ENCODE measurements at regions not wholly inside any gene's neighbourhood (a gene's known extent, or its start where the extent isn't known, plus 50 kb on each side); places are given as distances from the start of the nearest gene placed in this dataset.

DNA sequence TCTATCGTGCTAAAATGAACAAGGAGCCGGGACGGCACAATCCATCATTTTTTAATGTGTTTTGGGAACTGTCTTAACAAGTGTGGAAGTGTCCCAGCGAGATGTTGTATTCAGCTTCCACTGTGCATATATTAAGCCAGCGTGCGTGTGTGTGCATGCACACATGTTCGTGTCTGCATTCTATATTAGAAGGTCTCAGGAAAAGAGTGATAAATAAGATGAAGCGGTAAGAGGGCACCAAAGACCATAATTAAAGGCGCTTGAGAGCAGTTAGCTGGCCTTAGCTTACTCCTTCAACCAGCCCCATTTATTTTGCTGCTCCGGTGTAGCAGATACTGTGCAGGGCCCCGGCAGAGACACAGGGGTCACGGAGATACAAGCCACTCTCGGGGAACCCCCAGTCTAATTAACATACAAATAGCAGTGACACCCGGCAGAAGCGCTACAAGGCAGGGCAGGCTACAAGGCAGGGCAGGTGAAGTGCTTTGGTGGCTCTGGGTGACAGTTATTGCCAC, 206.5 kb upstream of the RREB1 start:
- no peak for FAIRE-seq

DNA sequence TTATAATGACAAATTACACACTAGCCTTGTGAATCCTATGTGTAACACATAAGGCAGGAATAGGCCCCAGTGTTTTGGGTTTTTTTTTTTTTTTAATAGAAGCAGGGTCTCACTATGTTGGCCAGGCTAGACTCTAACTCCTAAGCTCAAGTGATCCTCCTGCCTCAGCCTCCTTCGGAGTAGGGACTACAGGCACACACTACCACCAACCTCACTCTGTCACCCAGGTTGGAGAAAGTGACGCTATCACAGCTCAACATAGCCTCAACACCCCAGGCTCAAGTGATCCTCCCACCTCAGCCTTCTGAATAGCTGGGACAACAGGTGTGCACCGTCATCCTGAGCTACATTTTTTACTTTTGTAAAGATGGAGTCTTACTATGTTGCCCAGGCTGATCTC, 205.8 kb upstream of the RREB1 start:
- FAIRE-seq, result no peak
- no peak for DNase-seq (ENCODE audit: extremely low spot score, insufficient read length, low read depth)

More for the DNA sequence above, 206.5 kb upstream of the RREB1 start:
- DNase-seq (ENCODE audit: extremely low spot score, insufficient read length, low read depth), result no peak

DNA sequence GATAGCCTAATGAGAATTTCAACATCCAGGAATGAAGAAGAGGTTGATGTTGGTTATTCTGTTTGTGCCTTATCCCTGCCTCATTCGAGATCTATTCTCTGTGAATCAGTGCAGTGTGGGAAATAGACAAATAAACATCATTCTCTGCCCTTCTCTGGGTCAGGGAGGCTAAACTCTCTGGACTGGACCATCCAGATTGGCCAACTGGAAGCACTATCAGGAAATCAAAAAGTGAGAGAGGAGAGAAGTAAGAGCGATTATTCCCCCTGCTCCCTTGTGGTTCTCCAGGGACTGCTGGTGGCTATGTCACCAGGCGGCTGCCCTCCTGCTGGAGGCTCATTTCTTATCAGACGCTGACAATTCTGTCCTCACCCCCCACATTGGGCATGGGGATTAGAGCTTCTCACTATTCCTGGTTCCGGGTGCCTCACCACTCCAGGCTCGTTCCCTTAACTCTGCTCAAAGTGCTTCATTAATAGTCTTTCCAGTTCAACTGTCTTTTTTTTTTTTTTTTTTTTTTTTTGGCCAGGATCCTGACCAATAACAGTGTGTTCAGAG, 201.7 kb upstream of the RREB1 start:
- DNase-seq (ENCODE audit: extremely low spot score, insufficient read length, low read depth), result no peak
- no peak for FAIRE-seq

DNA sequence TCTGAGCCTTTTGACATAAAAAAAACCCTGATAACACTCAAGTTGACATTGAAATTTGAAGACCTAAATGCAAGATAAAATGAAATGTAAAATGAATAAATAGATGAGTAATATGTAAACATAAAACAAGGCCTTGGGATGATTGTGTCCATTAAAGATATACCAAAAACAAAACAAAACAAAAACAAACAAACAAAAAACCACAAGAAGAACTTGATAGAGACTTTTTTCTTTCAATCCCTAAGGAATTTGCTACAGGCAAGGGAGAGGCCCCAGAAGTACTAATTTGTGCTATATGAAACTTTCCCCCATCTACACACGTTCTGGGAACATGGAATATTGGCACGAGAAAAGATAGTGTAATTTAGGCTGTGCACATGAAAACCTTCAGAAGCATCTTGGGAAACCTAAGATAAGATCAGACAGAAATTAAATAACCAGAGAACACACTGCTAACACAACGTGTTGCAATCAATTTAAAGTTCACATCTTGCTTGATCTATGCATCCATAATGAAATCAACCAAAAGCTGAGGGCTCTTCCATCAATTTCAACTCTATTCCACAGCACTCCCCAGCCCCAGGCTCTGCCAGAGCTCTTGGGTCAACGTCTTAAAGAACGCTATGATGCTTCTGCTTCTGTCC, 201.1 kb upstream of the RREB1 start:
- DNase-seq (ENCODE audit: extremely low spot score, insufficient read length, low read depth), result no peak
- no peak for FAIRE-seq

DNA sequence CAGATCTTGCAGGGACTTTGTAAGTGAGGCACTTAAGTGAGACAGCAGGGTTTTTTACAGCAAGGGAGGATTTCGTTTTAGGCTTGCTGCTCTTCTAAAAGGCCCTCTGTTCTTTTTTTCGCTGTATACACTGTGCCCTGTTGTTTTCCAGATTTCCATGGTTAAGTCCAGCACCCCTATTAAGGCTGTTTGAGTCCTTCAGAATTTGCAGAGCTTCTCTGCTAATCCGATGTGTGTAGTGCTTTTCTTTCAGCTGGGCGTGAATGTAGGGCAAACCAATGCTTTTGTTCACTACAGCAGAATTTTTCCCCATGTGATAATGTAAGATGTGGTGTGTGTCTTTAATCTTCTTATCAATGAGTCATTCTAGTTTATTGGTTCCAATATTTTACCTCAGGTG, 200.5 kb upstream of the RREB1 start:
- FAIRE-seq (no peak), DNase-seq (ENCODE audit: extremely low spot score, insufficient read length, low read depth) (no peak)

DNA sequence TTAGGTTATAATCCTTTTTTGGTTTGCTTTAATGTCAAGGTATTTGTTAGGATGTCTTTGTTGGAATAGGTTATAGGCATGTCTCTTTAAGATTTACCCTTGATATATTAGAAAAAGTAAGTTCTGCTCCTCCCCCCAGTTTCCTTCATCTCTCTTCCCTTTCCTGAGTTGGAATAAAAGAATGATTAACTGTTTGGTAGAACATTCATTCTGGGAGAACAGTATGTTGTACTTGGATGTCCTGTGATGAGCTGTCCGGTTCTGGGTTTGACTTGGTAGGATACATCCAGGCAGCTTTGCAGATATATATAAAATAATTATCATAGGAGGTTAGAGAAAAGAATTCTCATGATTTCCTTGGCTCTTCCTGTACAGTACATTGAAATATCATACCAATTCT, 199.6 kb upstream of the RREB1 start:
- FAIRE-seq, result no peak
- DNase-seq (ENCODE audit: extremely low spot score, insufficient read length, low read depth), result no peak

DNA sequence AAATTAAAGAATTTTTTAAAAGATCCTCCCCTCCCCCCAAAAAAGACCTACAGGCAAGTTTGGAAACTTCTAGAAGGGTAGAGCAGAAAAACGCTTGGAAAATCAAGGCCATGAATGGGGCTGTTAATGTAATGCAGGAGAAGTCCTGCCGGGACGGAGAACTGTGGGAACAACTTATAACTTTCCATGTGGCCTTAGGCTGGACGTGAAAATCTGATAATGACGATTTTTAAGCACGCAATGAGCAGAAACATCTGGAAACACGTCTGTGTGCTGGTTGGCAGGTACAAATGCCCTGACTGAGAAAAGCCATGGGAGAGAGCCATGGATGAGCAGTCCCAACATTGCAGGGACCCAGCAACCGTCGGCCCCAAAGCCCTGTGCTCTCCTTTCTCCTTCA, 198.7 kb upstream of the RREB1 start:
- DNase-seq (ENCODE audit: extremely low spot score, insufficient read length, low read depth) (no peak), FAIRE-seq (no peak)

DNA sequence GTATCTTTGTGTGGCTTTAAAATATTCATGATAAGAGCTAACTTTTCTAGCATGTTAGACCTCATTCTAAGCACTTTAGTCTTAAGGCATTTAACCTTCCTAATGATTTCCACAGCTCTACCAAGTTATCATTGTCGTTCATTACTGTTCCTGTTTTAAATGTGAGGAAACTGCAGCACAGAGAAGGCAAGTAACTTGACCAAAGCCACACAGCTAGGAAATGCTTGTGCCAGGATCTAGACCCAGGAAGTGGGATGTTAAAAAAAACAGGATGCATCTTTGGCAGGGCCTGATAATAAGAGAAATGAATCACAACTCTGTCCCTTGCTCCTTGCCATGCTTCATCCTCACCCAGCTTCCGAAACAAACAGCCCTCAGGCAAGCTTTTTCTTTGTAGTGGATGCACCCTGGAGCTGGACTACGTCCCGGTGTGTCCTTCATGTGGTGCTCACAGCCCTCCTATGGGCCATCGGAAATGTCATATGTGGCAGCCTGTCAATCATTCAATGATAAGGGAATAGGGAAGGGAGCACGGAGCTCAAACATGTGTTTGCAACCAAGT, 196.9 kb upstream of the RREB1 start:
- DNase-seq (ENCODE audit: extremely low spot score, insufficient read length, low read depth) (no peak), FAIRE-seq (no peak)

DNA sequence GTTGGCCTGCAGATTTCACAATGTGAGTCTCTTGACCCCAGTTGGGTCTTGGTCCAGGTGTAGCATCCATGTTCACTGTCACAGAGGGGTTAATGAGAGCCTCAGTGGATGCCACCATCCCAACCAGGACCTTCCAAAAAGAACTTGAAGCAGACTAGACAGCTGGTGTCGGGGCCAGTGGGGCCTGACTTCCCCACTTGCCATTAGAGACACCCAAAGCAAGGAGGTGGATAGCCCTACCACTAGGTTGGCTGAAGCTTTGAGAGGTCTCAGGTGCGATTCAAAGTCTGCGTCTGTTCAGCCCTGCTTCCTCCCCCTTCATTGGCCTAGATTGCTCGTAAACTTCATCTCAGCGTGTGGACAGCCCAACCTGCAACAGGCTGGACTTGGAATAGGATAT, 196.4 kb upstream of the RREB1 start:
- DNase-seq (ENCODE audit: extremely low spot score, insufficient read length, low read depth) (no peak), FAIRE-seq (no peak)

DNA sequence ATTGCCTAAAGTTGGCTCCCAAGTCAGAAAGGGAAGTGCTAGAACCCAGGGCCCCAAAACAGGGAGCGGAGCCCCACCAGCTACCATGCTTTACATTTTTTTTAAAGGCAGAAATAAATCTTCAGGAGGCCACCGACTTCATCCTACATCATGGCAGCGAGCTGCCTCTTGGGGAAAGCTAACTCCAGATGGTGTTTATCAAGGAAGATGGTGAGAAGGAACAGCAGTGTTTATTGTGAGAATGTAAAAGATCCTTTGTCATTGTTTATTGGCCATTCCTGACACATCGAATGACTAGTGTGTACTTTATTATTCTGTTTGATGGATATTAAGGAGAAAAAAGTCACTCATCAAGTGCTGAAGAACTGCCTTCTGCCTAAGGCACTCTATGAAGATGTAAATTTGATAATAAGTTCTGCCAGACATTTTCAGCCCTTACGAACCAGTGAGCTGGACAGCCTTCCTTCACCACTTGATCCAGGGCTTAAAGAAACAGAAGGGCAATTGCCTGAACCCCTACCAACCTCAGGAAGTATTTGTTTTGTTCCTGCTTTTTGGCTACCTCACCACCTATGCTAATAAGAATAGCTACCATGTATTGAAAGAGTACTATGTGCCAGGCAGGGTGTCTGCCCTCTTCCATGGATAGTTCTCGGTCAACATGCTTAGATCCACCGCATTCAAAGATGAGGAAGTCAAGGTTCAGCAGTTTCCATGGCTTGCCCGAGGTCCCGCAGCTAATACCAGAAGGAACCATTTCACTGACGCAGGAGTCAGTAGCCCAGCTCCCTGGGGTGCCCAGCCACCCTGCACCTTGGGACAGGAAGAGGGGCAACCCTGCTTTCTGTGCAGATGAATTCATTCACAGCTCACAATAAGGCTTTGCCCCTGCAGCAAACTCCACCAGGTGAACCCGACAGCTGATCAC, 194.7 kb upstream of the RREB1 start:
- FAIRE-seq, result no peak

DNA sequence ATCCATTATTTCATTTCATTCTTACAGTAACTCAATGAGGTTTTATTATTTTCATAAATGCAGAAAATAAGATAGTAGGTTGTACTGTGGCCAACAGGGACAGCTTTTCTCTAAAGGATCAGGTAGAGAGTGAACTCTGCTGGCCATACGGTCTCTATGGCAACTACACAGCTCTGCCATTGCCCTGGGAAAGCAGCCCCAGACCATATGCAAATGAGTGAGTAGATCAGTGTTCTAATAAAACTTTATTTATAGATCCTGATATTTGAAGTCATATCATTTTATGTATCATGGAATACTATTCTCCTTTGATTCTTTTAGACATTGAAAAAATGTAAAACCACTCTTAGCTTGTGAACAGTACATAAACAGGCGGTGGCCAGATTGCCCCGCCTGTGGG, 192.5 kb upstream of the RREB1 start:
- no peak for FAIRE-seq
- no peak for DNase-seq (ENCODE audit: extremely low spot score, insufficient read length, low read depth)

More for the DNA sequence above, 194.7 kb upstream of the RREB1 start:
- no peak for DNase-seq (ENCODE audit: extremely low spot score, insufficient read length, low read depth)

DNA sequence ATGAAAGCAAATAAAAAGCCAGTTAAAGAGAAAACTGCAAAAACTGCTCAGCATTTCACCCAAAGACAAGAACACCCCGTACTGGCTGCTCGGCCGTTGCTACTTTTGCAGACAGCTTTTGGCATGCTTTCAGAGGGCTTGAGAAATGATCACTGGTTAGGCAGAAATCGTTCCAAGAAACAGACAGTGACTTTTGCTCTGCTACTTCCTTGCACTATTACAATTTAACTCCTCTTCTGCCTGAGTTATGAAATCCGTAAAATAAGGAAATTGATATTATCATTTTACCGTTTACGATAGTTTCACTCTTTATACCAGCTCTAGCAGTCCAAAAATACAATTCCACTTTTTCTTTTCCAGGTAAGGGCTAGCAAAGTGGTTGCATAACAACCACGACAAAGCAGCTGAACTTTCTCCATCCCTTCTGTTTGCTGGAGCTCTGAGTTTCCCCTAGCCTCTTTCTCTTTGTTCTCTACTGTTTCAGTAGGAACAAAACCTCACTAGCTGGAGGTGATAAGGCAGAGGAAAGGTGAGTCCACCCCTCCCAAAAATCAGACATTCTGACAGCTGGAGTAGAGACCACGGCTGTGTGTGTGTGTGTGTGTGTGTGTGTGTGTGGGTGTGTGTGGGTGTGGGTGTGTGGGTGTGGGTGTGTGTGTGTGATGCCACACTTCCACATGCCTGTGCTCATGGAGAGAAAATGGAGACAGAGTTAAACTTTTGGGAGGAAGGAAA, 191.8 kb upstream of the RREB1 start:
- no peak for DNase-seq (ENCODE audit: extremely low spot score, insufficient read length, low read depth)
- no peak for FAIRE-seq

DNA sequence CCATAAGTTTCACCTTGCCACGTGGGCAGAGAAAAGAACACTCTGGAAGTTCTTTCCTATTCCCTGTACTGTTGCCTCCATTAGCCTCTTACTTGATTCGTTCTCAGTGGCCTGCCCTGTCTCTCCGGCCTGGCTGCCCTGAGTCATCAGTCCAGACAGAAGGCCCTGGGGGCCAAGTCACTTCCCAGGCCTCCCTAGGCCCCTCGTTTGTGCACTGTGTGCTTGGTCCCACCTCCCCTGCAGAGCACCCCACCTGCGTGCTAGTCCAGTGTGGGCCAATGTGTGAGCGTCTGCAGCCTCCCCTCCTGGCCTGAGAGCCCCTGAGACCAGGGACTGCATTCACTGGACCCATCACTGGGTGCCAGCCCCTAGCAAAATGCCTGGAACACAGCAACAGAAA, 191.2 kb upstream of the RREB1 start:
- no peak for DNase-seq (ENCODE audit: extremely low spot score, insufficient read length, low read depth)
- FAIRE-seq, result no peak

DNA sequence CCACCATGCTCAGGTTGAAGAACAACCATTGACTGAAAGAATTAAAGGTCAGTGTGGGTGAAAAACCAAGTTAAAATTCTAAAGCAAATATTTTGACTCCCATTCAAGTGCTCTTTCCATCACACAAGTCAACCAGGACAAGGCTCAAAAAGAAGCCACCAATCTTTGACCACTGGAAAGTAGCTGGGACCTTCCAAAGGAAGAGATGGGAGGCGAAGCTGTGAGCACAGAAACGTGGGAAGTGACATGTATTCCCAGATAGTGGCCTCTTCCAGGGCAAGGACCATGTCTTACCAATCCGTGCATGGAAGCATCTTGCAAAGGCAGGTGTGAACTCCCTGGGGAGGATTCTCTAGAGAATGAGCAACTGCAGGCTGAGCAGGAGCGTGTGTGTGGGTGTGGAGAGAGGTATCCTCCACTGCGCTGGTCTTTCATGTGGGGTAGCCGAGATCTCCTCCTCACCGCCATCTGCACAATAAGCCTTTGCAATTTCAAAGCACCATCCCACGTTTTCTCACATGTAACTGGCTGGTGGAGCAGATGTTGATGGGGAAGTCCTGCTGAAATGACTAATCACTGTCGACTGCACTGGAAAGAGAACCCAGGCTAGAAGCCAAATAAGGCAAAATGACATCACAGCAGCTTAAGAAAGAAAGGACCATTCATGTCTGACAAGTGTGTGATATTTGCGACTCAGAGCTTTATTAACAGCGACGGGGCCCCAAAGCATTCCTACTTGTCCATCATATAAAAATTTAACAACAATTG, 189.4 kb upstream of the RREB1 start:
- DNase-seq (ENCODE audit: extremely low spot score, insufficient read length, low read depth), result peak; percentile 60
- peak; percentile 82 for FAIRE-seq

DNA sequence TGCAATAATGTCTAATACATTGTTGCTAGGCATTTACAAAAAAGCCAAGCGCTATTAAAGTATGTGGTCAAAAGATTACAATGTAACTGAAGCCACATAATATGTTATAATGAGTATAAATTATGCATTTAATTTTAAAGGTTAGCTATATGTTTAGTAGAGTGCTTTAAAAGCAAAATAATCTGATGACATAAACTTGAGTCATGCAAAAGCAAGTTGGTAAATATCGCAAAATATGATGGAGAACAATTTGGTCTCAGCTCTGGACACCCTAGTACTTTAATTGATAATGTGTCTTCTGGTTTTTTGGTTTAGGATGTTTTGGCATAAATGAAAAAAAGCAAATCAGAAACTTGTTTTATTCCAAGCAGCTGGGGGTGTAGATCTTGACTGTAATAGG, 188.6 kb upstream of the RREB1 start:
- no peak for DNase-seq (ENCODE audit: extremely low spot score, insufficient read length, low read depth)
- no peak for FAIRE-seq

DNA sequence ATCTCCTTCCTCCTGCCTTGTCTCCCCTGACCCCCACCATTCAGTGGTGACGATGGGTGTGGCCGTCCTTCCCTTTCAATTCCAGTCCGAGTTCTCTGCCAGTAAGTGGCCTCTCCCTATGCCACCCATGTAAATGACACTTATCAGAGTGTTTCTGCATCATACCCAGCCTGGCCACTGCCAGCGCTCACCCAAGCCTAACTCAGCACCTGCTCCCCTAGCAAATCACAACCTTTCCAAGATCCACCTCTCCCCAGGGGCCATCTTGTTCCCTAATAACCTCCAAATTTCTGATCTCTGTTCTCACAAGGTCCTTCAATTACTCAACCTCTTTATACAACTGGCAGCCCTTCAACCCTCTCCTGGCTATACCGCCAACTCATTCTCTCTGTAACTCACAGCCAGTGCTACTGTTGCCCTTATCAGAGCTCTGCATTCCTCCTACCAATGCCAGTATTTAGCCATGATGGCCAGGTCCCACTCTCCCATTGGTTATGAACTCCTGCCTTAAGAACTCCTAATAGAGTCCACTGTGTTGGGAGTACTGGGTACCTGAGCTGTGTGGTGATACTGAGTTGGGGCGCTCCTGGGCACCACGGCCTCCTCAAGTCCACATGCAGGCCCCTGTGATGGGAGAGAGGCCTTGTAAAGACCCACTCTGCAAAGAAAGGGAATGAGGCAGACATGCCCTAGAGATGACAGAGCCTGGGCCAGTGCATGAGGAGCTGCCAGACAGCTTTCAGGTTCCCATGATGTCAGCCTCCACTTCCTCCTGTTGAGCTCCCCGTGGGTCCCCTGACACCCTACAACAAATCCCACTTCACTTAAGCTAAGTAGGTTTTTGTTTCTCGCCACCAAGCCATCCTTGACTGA, 187.4 kb upstream of the RREB1 start:
- DNase-seq (ENCODE audit: extremely low spot score, insufficient read length, low read depth), result no peak

DNA sequence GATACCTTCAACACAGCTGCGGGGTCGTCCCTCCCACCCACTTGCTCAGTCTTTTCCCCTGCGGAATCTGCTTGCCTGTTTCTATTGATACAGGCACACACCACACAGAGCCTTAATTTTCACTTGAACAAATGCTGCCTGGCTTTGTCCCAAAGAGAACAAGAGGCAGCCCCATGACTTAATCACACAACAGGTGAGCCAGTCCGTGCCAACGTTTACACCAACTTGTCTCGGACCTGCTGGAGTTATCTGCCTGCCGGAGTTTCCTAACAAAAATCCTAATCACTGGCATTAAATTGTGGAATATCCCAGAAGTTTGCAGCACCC, 186.8 kb upstream of the RREB1 start:
- no peak for FAIRE-seq
- no peak for DNase-seq (ENCODE audit: extremely low spot score, insufficient read length, low read depth)

More for the DNA sequence above, 187.4 kb upstream of the RREB1 start:
- no peak for FAIRE-seq

DNA sequence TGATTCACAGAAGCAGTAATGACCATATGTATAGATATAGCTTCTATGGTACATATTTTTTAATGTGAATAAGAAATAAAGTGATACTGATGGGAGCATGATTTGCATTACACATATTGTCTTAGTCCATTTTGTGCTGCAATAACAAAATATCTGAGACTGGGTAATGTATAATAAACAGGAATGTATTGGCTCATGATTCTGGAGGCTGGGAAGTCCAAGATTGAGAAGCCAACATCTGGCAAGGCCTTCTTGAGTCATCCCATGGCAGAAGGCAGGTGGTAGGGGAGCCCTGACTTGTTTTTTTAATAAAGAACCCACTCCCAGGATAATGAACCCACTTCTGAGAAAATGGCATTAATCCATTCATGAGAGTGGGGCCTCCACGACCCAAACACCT, 185.6 kb upstream of the RREB1 start:
- FAIRE-seq (no peak), DNase-seq (ENCODE audit: extremely low spot score, insufficient read length, low read depth) (no peak)

DNA sequence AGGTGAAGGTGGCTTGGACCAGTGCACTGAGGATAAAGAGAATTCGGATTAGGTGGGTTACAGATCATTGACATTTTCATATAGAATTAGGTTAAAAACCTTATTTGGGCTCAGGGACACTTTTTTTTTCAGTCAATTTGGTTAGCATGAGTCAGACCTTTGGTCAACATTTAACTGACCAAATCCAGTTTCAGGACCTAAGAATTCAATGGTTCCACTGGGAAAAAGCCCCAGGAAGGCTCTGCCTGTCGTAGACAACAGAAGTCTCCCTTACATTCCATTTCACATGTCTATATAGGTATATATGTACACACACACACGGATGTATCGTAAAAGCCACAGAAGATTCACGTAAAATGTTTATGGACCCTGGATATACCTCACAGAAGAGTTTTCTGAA, 184.2 kb upstream of the RREB1 start:
- no peak for FAIRE-seq
- DNase-seq (ENCODE audit: extremely low spot score, insufficient read length, low read depth), result no peak

All from GM18507 (cell line).